HAP-1 (cell line): ENCODE measurements at regions not wholly inside any gene's neighbourhood (a gene's known extent, or its start where the extent isn't known, plus 50 kb on each side); places are given as distances from the start of the nearest gene placed in this dataset.

Experiments used
- DNase-seq, 2 experiments: peaks; one replicate each; pipeline ENCODE4 v3.0.0-alpha.2; 2016 to 2020; ENCODE audit warnings: low spot score in 2 of 2
- H3K27me3 ChIP-seq: fragments of 250-450 bp; sonication (Bioruptor Pico); 2 replicates; pipeline ENCODE4 v1.5.1; 2020; ENCODE audit warnings: low read depth, mild to moderate bottlenecking, moderate library complexity
- H3K36me3 ChIP-seq: fragments of 250-450 bp; sonication (Bioruptor Pico); replicated peaks from 2 replicates; pipeline ENCODE4 v1.5.1; 2020; ENCODE audit warnings: mild to moderate bottlenecking
- H3K4me1 ChIP-seq: fragments of 250-450 bp; sonication (Bioruptor Pico); 2 replicates; pipeline ENCODE4 v1.5.1; 2020; ENCODE audit warnings: mild to moderate bottlenecking
- H3K4me3 ChIP-seq: fragments of 250-450 bp; sonication (Bioruptor Pico); 2 replicates; pipeline ENCODE4 v1.5.1; 2020; ENCODE audit warnings: mild to moderate bottlenecking, moderate library complexity
- H3K9me3 ChIP-seq: fragments of 250-450 bp; sonication (Bioruptor Pico); 2 replicates; pipeline ENCODE4 v1.5.1; 2020; ENCODE audit warnings: mild to moderate bottlenecking, moderate library complexity
- in situ Hi-C: fragments of 300-500 bp; cut with MboI; formaldehyde crosslinking; loops from 3 replicates; pipeline ENCODE4 v1.14.3; 2020; ENCODE audit warnings: low sequenced_read_pairs, inconsistent platforms, mixed read lengths

DNA sequence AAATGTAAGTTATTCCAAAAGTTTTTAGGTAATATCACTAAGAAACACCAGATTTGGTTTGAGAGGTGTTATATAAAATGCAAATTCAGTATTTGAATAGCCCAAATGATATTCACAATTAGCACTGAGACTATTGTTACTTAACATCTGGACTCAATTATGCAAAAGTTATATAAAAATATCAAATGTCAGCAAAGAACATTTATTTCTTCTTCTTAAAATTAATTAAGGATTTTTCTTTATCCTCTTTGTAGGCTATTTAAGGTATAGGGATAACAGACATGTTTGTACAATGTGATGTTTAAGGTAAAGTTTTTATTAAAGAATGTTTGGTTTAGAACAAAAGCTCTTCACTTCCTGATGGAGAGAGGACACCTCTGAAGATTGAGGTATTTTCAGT is 63.3 kb upstream of the GK2 start:
- no peak overlapping the region for H3K4me3 ChIP-seq
- in situ Hi-C loops: no loop called here
- no peak for DNase-seq
- H3K36me3 ChIP-seq: no peaks in the 10 kb centered on the region
- H3K27me3 ChIP-seq: no peaks in the 10 kb centered on the region
- no peaks in the 10 kb centered on the region for H3K4me1 ChIP-seq
- H3K9me3 ChIP-seq: no peaks in the 10 kb centered on the region

DNA sequence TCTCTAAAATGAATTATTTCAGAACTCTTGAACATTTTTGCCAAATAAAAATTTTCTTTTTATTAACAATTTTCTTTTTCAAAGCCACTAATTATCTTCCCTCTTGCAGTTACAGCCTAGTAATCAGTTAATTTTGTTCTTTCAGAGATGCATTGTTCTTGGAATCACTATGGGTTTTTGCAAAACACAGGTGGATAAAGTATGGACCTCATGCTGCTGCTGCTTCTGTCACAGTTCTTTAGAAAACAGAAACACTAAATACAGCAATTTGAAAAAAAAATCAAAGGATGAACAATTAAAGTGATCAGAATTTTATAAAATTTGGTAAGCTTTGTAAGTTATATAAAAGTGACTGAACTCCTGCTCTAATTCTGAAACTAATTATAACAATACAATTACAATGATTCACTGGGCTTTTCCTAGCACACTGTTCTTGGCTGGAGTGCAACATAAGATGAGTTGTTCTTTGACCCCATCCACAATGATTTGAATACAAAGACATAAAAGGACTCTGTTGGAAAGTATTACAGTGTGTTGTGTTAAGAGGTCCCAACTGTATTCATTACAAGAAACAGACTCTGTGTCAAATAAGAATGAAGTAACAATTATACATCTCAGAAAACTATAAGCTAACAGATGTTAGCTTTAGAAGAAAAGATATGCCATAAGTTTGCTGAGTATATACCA is 59.4 kb upstream of the GK2 start:
- in situ Hi-C loops: no loop called here
- Histone ChIP-seq H3K27me3 (no peaks in the 10 kb centered on the region), H3K9me3 (no peaks in the 10 kb centered on the region), H3K4me3 (no peak overlapping the region), H3K36me3 (no peaks in the 10 kb centered on the region), H3K4me1 (no peaks in the 10 kb centered on the region)
- no peak for DNase-seq

DNA sequence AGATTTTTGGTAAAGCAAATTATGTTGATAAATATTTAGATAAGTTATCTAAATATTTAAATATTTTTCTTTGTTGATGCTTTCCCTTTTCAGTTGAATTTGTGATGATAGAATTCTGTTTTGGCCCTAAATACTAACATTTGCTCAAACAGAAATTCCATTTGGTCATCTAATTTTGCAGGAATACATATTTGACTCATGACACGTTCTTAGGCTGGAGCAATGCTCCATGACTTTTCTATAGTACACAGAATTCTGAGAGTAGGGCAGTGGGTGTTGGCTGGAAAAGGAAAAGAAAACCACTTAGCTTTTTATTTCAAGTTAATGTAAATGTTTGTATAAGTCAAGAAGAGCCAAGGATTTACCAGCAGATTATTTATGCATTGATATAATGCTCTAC is 58.6 kb upstream of the GK2 start:
- no peaks in the 10 kb centered on the region for H3K9me3 ChIP-seq
- H3K4me1 ChIP-seq: no peaks in the 10 kb centered on the region
- H3K4me3 ChIP-seq: no peak overlapping the region
- in situ Hi-C loops: no loop called here
- no peak for DNase-seq
- H3K36me3 ChIP-seq: no peaks in the 10 kb centered on the region
- no peaks in the 10 kb centered on the region for H3K27me3 ChIP-seq
